D721Med (cell line): ENCODE measurements at regions not wholly inside any gene's neighbourhood (a gene's known extent, or its start where the extent isn't known, plus 50 kb on each side); places are given as distances from the start of the nearest gene placed in this dataset.

ENCODE experiments used
- DNase-seq: peaks from one replicate; pipeline ENCODE4 v3.0.0; 2011; ENCODE audit warnings: low spot score; ENCODE audit not compliant: insufficient read length
- FAIRE-seq: peaks from 2 replicates; lab custom pipeline; 2011; peaks lifted over from hg19 to GRCh38; lab: Jason Lieb, UNC
- CTCF ChIP-seq: IDR thresholded peaks from 2 replicates; pipeline ENCODE4 v1.5.1; 2012; ENCODE audit warnings: mild to moderate bottlenecking, control low read depth; ENCODE audit not compliant: insufficient read depth; ENCODE audit errors: missing control alignments

DNA sequence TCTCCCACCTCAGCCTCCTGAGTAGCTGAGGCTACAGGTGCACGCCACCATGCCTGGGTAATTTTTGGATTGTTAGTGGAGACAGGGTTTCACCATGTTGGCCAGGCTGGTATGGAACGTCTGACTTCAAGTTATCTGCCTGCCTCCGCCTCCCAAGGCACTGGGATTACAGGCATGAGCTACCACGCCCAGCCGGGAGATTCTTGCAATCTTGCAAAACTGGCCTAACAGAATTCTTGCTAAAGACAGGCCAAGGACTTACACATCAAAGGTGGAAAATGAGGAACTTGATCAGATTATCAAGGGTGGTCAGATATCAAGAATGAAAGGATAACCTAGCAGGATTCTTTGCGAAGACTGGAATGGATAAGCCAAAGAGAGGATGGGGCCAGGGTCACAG lies 98.3 kb upstream of the TIAM1 start:
- no peak for DNase-seq
- TF ChIP-seq CTCF = no peak
- no peak for FAIRE-seq

DNA sequence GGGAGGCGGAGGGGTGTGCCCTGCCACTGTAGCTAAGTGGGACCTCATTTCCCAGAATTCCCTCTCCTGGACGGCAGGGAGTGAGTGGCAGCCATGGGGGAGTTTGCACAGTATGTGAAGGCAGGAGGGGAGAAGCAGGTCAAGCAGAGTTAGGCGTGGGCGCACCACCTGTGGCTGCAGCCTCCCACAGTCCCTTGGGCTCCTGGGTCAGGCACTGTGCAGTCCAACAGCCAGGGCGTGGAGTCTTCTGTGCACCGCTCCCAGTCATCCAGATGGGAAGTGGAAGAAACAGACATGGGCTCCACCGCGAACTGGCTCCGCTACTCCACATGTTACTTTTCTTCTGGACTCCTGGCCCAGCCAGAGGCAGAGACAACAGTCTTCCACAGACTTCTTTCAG lies 85.4 kb upstream of the TIAM1 start:
- DNase-seq = no peak

GRCh38 chr21:31426235-31426797 lies 82.3 kb upstream of the TIAM1 start:
- FAIRE-seq (no peak), DNase-seq (no peak)
- TF ChIP-seq CTCF = no peak

More for the DNA sequence above, 85.4 kb upstream of the TIAM1 start:
- FAIRE-seq = no peak
- TF ChIP-seq CTCF = no peak

- DNase-seq (no peak), FAIRE-seq (no peak)
- TF ChIP-seq CTCF = no peak
These were observed 81.1 kb upstream of the TIAM1 start for GRCh38 chr21:31425138-31425537.

- no peak for TF ChIP-seq CTCF
- no peak for FAIRE-seq
- DNase-seq = no peak
These were observed 80.0 kb upstream of the TIAM1 start for GRCh38 chr21:31424058-31424457.

- no peak for DNase-seq
- no peak for FAIRE-seq
- no peak for TF ChIP-seq CTCF
These were observed 76.9 kb upstream of the TIAM1 start for GRCh38 chr21:31420988-31421387.

DNA sequence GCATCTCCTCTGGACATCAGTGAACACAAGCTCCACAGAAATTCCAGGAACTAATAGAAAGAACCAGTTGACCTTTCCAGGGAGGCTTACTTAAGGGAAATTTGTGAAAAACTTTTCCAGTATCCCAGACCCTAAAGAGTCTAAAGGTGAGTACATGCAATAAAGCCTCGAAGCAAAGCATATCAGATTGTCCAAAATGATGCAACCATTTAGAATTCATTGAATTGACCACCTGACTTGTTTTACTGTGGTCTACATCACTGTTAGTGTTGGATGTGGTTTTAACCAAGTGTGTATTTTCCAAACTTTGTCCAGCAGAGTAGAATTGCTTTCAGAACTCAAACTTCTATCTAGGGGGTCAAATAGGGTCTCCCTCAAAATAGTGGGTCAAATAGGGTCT lies 76.3 kb upstream of the TIAM1 start:
- DNase-seq (no peak), FAIRE-seq (no peak)
- no peak for TF ChIP-seq CTCF
